MM.1S (cell line): ENCODE measurements at regions not wholly inside any gene's neighbourhood (a gene's known extent, or its start where the extent isn't known, plus 50 kb on each side); places are given as distances from the start of the nearest gene placed in this dataset.
A peak's percentile ranks its signal among the peaks of the same experiment; 100 is the strongest.

ENCODE experiments used
- EZH2 ChIP-seq: fragments of 300-600 bp; sonication (generic); optimal IDR thresholded peaks from 2 replicates; pipeline ENCODE3; 2017; ENCODE audit warnings: low read depth, mild to moderate bottlenecking, antibody characterized with exemption, low read length, mixed read lengths
- TF ChIP-seq, protein P1 (sequence below): fragments of 300-600 bp; sonication (generic); IDR thresholded peaks from 2 replicates; pipeline ENCODE4 v1.5.1; 2016; ENCODE audit warnings: antibody characterized with exemption, low read length, mixed read lengths

DNA sequence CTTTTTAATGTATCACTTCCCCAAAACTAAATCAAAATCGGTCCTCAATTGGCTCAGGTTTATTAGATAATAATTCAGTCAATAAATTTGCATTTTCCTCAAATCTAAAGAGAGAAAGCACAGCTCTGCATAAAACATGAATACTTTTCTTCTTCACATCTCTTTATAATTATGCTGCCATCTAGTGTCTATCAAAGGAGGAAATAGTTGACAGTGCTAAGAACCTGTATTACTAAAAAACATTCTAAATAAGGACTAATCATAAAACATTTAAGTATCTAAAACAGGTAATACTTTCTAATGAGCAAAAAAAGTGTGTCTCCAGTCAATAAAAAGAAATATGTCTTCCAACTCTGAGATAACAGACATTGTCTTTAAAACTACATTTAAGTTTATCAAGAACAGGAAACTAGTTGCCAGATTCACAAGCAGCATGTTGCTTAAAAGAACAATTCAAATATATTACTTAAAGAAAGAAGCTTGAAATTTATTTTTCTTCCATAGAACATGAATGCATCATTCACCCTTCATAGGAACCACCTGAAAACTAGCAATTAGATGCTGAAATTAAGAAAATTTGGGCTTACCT is 56.5 kb upstream of the DST start:
- TF ChIP-seq, protein P1, sequence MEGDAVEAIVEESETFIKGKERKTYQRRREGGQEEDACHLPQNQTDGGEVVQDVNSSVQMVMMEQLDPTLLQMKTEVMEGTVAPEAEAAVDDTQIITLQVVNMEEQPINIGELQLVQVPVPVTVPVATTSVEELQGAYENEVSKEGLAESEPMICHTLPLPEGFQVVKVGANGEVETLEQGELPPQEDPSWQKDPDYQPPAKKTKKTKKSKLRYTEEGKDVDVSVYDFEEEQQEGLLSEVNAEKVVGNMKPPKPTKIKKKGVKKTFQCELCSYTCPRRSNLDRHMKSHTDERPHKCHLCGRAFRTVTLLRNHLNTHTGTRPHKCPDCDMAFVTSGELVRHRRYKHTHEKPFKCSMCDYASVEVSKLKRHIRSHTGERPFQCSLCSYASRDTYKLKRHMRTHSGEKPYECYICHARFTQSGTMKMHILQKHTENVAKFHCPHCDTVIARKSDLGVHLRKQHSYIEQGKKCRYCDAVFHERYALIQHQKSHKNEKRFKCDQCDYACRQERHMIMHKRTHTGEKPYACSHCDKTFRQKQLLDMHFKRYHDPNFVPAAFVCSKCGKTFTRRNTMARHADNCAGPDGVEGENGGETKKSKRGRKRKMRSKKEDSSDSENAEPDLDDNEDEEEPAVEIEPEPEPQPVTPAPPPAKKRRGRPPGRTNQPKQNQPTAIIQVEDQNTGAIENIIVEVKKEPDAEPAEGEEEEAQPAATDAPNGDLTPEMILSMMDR = peak; percentile 51
- no peak for TF ChIP-seq EZH2
